T-cell (primary cell): ENCODE measurements at regions not wholly inside any gene's neighbourhood (a gene's known extent, or its start where the extent isn't known, plus 50 kb on each side); places are given as distances from the start of the nearest gene placed in this dataset.

ENCODE experiments used
- ATAC-seq, 4 experiments: fragments of 200-7000 bp in 3 of 4; fragments of 150-1000 bp in 1 of 4; cut with Tn5 transposase; replicated peaks in 1 of 4; 1 replicate in 3 of 4; 2 replicates in 1 of 4; pipeline ENCODE4 v1.10.0; 2021; ENCODE audit warnings: moderate library complexity in 3 of 4, mild to moderate bottlenecking in 2 of 4, moderate number of reproducible peaks in 1 of 4
- CTCF ChIA-PET, 2 donors: fragments of 300-600 bp; sonication (Branson Sonifier 250); formaldehyde crosslinking; loops; one replicate each; lab custom pipeline; 2022; ENCODE audit warnings: antibody characterized with exemption in 2 of 2; lab: Charles Lee
- POLR2A ChIA-PET, 2 donors: fragments of 300-600 bp; sonication (Branson Sonifier 250); formaldehyde crosslinking; loops; one replicate each; lab custom pipeline; 2022; ENCODE audit warnings: antibody characterized with exemption in 2 of 2; lab: Charles Lee
- DNase-seq, 35 experiments: peaks; one replicate each; pipeline versions ENCODE4 v3.0.0 to v3.0.0-alpha.2; 2013 to 2023
- H3K27ac ChIP-seq: one replicate; pipeline ENCODE4 v1.5.1; 2013; ENCODE audit warnings: low read length
- H3K27me3 ChIP-seq, 2 experiments: replicated peaks in 1 of 2; 1 replicate in 1 of 2; 2 replicates in 1 of 2; pipeline versions ENCODE4 v1.6.1 to v1.7.0; 2013; ENCODE audit warnings: low read length in 1 of 2, mixed read lengths in 1 of 2; ENCODE audit not compliant: control insufficient read depth in 2 of 2, insufficient read depth in 2 of 2; ENCODE audit errors: extremely low read depth in 1 of 2
- H3K36me3 ChIP-seq, 2 donors: 1 replicate in 1 of 2; 2 replicates in 1 of 2; pipeline versions ENCODE4 v1.6.1 to v1.7.0; 2013; ENCODE audit warnings: low read length in 1 of 2; ENCODE audit not compliant: control insufficient read depth in 2 of 2, insufficient read depth in 1 of 2; ENCODE audit errors: extremely low read depth in 1 of 2
- H3K4me1 ChIP-seq, 2 experiments: 1 replicate in 1 of 2; 2 replicates in 1 of 2; pipeline versions ENCODE4 v1.6.1 to v1.7.0; 2013; ENCODE audit warnings: low read length in 2 of 2, mixed read lengths in 1 of 2; ENCODE audit not compliant: insufficient read depth in 2 of 2, control insufficient read depth in 1 of 2; ENCODE audit errors: extremely low read depth in 1 of 2
- H3K4me3 ChIP-seq, 2 donors: 1 replicate in 1 of 2; 2 replicates in 1 of 2; pipeline versions ENCODE4 v1.5.1 to v1.7.0; 2013; ENCODE audit warnings: mild to moderate bottlenecking in 2 of 2, low read length in 1 of 2, moderate library complexity in 1 of 2; ENCODE audit not compliant: control insufficient read depth in 1 of 2; ENCODE audit errors: extremely low read depth in 1 of 2
- H3K9me3 ChIP-seq: 2 replicates; pipeline ENCODE4 v1.7.0; 2013
- H3K27ac Mint-ChIP-seq, 2 donors: one replicate each; pipeline ENCODE4 v1.8.0; 2020 to 2021; ENCODE audit warnings: mild to moderate bottlenecking in 2 of 2, mixed read lengths in 2 of 2
- H3K27me3 Mint-ChIP-seq, 2 donors: one replicate each; pipeline ENCODE4 v1.8.0; 2021 to 2022; ENCODE audit warnings: mixed read lengths in 2 of 2
- H3K36me3 Mint-ChIP-seq: one replicate; pipeline ENCODE4 v1.8.0; 2021; ENCODE audit warnings: mixed read lengths
- H3K4me1 Mint-ChIP-seq, 3 donors: one replicate each; pipeline ENCODE4 v1.8.0; 2020 to 2022; ENCODE audit warnings: mixed read lengths in 3 of 3, mild to moderate bottlenecking in 1 of 3
- H3K4me3 Mint-ChIP-seq, 3 donors: one replicate each; pipeline ENCODE4 v1.8.0; 2020 to 2022; ENCODE audit warnings: mild to moderate bottlenecking in 3 of 3, mixed read lengths in 3 of 3, moderate library complexity in 3 of 3
- H3K9me3 Mint-ChIP-seq, 3 donors: one replicate each; pipeline ENCODE4 v1.8.0; 2020 to 2022; ENCODE audit warnings: mixed read lengths in 3 of 3
- WGBS: methylation state at CpG from one replicate; pipeline ENCODE4 v1.1.5; 2013; ENCODE audit warnings: missing lambda C conversion rate; ENCODE audit not compliant: insufficient coverage; 5-methylcytosine and 5-hydroxymethylcytosine counted together

- peaks cover 2 to 14% (median 12%) of the 10 kb centered on the region in 3 donors for H3K9me3 Mint-ChIP-seq
- ChIA-PET POLR2A (no interaction called here), CTCF (no interaction called here)
- H3K36me3 ChIP-seq = no peaks in the 10 kb centered on the region
- H3K9me3 ChIP-seq = no peaks in the 10 kb centered on the region
- H3K4me3 Mint-ChIP-seq = no peak overlapping the region
- H3K4me3 ChIP-seq = no peak overlapping the region
- H3K36me3 Mint-ChIP-seq = no peaks in the 10 kb centered on the region
- H3K4me1 ChIP-seq = no peaks in the 10 kb centered on the region
- no peak overlapping the region for H3K27ac ChIP-seq
- H3K4me1 Mint-ChIP-seq = no peaks in the 10 kb centered on the region
- no CpG with 5 or more reads among the region's 1 CpG for WGBS
- H3K27ac Mint-ChIP-seq = no peak overlapping the region
- H3K27me3 ChIP-seq = no peaks in the 10 kb centered on the region
- no peak for ATAC-seq
- no peak for DNase-seq
- no peaks in the 10 kb centered on the region for H3K27me3 Mint-ChIP-seq
These were observed 512.6 kb upstream of the NAALADL2 start for GRCh38 chr3:174346571-174346970.

GRCh38 chr3:174347474-174348138 is 511.5 kb upstream of the NAALADL2 start:
- CTCF ChIA-PET = no interaction called here
- Histone ChIP-seq H3K4me1 (no peaks in the 10 kb centered on the region), H3K36me3 (no peaks in the 10 kb centered on the region), H3K9me3 (no peaks in the 10 kb centered on the region), H3K27ac (no peak overlapping the region), H3K27me3 (no peaks in the 10 kb centered on the region), H3K4me3 (no peak overlapping the region)
- H3K36me3 Mint-ChIP-seq = no peaks in the 10 kb centered on the region
- H3K9me3 Mint-ChIP-seq = peaks cover 5 to 14% (median 12%) of the 10 kb centered on the region in 3 donors
- H3K4me3 Mint-ChIP-seq = no peak overlapping the region
- ATAC-seq (no peak), DNase-seq (no peak)
- H3K4me1 Mint-ChIP-seq = no peaks in the 10 kb centered on the region
- H3K27ac Mint-ChIP-seq = no peak overlapping the region
- H3K27me3 Mint-ChIP-seq = no peaks in the 10 kb centered on the region
- 80% methylated on average over 1 of the region's 2 CpGs for WGBS
- POLR2A ChIA-PET = interaction anchor here in 1 of 2 donors (0.6 kb wide), 1 partner anchor 62 kb away, joined by 4 read pairs; no protein-coding TSS in a partner anchor

GRCh38 chr3:174352227-174352626 is 506.9 kb upstream of the NAALADL2 start:
- ChIA-PET POLR2A (no interaction called here), CTCF (no interaction called here)
- Histone ChIP-seq H3K27me3 (no peaks in the 10 kb centered on the region), H3K9me3 (no peaks in the 10 kb centered on the region), H3K27ac (no peak overlapping the region), H3K36me3 (no peaks in the 10 kb centered on the region), H3K4me1 (no peaks in the 10 kb centered on the region), H3K4me3 (no peak overlapping the region)
- H3K27ac Mint-ChIP-seq = no peak overlapping the region
- no peaks in the 10 kb centered on the region for H3K27me3 Mint-ChIP-seq
- no peaks in the 10 kb centered on the region for H3K36me3 Mint-ChIP-seq
- H3K4me3 Mint-ChIP-seq = no peak overlapping the region
- no peak for ATAC-seq
- peaks cover 5 to 14% (median 12%) of the 10 kb centered on the region in 3 donors for H3K9me3 Mint-ChIP-seq
- DNase-seq = no peak
- H3K4me1 Mint-ChIP-seq = no peaks in the 10 kb centered on the region

- POLR2A ChIA-PET = no interaction called here
- no peak overlapping the region for H3K4me3 ChIP-seq
- H3K27me3 ChIP-seq = no peaks in the 10 kb centered on the region
- H3K4me1 ChIP-seq = no peaks in the 10 kb centered on the region
- DNase-seq = no peak
- H3K9me3 ChIP-seq = no peaks in the 10 kb centered on the region
- H3K27ac ChIP-seq = no peak overlapping the region
- WGBS = 20% methylated on average over 1 of the region's 1 CpG
- Mint-ChIP-seq H3K36me3 (no peaks in the 10 kb centered on the region), H3K4me1 (no peaks in the 10 kb centered on the region), H3K27ac (no peak overlapping the region), H3K9me3 (peaks cover 0 to 3% (median 3%) of the 10 kb centered on the region in 3 donors), H3K4me3 (no peak overlapping the region), H3K27me3 (no peaks in the 10 kb centered on the region)
- no peaks in the 10 kb centered on the region for H3K36me3 ChIP-seq
- CTCF ChIA-PET = no interaction called here
- ATAC-seq = no peak
These were observed 503.6 kb upstream of the NAALADL2 start for GRCh38 chr3:174355505-174355904.

GRCh38 chr3:174356596-174356995 is 502.5 kb upstream of the NAALADL2 start:
- Histone ChIP-seq H3K36me3 (no peaks in the 10 kb centered on the region), H3K4me1 (no peaks in the 10 kb centered on the region), H3K27ac (no peak overlapping the region), H3K9me3 (no peaks in the 10 kb centered on the region), H3K4me3 (no peak overlapping the region), H3K27me3 (no peaks in the 10 kb centered on the region)
- no peak for DNase-seq
- no peaks in the 10 kb centered on the region for H3K36me3 Mint-ChIP-seq
- H3K27ac Mint-ChIP-seq = no peak overlapping the region
- no peaks in the 10 kb centered on the region for H3K27me3 Mint-ChIP-seq
- POLR2A ChIA-PET = no interaction called here
- no peak for ATAC-seq
- H3K4me1 Mint-ChIP-seq = no peaks in the 10 kb centered on the region
- peaks cover 0 to 3% (median 0%) of the 10 kb centered on the region in 3 donors for H3K9me3 Mint-ChIP-seq
- WGBS = 83% methylated on average over 1 of the region's 1 CpG
- H3K4me3 Mint-ChIP-seq = no peak overlapping the region
- CTCF ChIA-PET = no interaction called here

GRCh38 chr3:174358252-174358651 is 500.9 kb upstream of the NAALADL2 start:
- DNase-seq = no peak
- Mint-ChIP-seq H3K27me3 (no peaks in the 10 kb centered on the region), H3K27ac (no peak overlapping the region), H3K36me3 (no peaks in the 10 kb centered on the region), H3K9me3 (no peaks in the 10 kb centered on the region), H3K4me3 (no peak overlapping the region), H3K4me1 (no peaks in the 10 kb centered on the region)
- Histone ChIP-seq H3K36me3 (no peaks in the 10 kb centered on the region), H3K4me3 (no peak overlapping the region), H3K4me1 (no peaks in the 10 kb centered on the region), H3K9me3 (no peaks in the 10 kb centered on the region), H3K27me3 (no peaks in the 10 kb centered on the region), H3K27ac (no peak overlapping the region)
- ChIA-PET CTCF (interaction anchor here in 1 of 2 donors (0.6 kb wide), 1 partner anchor 981 kb away, joined by 3 read pairs; no protein-coding TSS in a partner anchor), POLR2A (interaction anchor here in 1 of 2 donors (0.8 kb wide), 1 partner anchor 31 kb away, joined by 3 read pairs; no protein-coding TSS in a partner anchor)
- no peak for ATAC-seq
- no CpG with 5 or more reads among the region's 1 CpG for WGBS
